GM03348 (cell line): ENCODE measurements at regions not wholly inside any gene's neighbourhood (a gene's known extent, or its start where the extent isn't known, plus 50 kb on each side); places are given as distances from the start of the nearest gene placed in this dataset.

Experiments used
- DNase-seq: peaks from one replicate; pipeline ENCODE4 v3.0.0; 2012; ENCODE audit warnings: low spot score

GRCh38 chr1:30638086-30638485 is 85.3 kb downstream of the MATN1 start:
- no peak for DNase-seq

GRCh38 chr1:30637183-30637980 is 86.0 kb downstream of the MATN1 start:
- DNase-seq: no peak

GRCh38 chr1:30636621-30637020 is 86.8 kb downstream of the MATN1 start:
- no peak for DNase-seq

DNA sequence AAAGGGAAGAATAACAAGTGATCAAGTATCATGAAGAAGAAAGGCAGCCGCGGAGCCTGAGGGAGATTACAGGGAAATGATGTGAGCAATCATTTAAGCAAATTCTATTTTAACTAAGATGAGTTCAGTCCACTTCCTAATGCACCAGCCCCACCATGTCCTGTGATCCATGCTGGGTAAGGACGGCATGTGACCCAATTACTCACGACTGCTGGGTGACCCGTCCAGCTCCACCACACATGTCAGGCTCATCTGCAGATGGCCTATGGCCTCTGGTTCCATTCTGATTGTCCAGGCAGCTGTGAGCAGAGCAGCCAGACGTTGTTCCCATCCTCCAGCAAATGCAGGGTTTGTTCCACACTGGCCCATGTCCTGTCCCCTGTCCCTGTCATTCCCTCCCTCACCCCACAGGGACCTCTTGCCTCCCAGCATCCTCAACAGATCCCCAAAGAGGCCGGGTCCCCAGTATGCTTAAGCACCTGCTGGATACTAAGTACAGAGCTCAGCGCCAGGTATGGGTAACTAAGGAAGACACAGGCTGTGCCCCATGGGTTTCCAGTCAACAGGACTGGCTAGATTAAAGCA is 87.9 kb downstream of the MATN1 start:
- no peak for DNase-seq

- DNase-seq: no peak
These were observed 88.9 kb downstream of the MATN1 start for GRCh38 chr1:30634507-30634906.

GRCh38 chr1:30633294-30633693 is 90.1 kb downstream of the MATN1 start:
- no peak for DNase-seq

GRCh38 chr1:30632481-30632880 is 90.9 kb downstream of the MATN1 start:
- DNase-seq: no peak

DNA sequence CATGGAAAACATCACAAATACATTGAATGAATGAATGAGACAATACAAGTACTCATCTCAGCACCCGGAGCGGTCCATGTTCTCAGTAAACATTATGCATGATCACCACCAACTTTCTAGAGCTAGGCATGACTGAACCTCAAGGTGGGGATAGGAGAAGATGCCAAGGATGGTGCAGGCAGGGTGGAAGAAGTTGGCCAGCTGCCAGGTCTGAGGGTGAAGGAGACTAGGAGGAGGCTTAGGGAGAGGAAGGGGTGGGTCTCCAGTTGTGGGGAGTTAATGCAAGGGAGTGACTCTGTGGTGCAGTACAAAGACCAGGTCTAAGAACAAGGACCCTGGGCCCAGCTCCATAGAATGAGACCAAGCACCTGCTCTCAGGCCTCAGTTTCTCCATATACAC is 91.7 kb downstream of the MATN1 start:
- no peak for DNase-seq

DNA sequence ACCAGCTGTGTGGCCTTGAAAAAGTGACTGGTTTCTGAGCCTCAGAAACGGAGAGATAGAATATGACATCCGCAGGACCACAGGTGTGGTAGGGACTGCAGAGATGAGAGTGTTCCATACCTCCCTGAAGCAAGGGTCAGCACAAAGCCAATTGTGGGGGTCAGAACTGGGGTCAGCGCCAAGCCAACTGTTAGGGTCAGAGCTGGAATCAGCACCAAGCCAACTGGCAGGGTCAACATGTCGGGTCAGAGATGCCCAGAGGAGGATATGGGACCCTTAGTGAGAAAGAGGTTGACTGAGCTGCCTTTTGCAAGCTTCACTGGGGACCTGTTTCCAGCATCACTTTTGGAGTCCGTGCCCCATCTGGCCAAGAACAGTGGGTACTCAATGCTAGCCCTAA is 93.9 kb downstream of the MATN1 start:
- DNase-seq: no peak

- no peak for DNase-seq
These were observed 95.4 kb downstream of the MATN1 start for GRCh38 chr1:30627994-30628393.

GRCh38 chr1:30627206-30627605 is 96.2 kb downstream of the MATN1 start:
- no peak for DNase-seq

GRCh38 chr1:30623431-30623830 is 100.0 kb downstream of the MATN1 start:
- no peak for DNase-seq

- DNase-seq: no peak
These were observed 103.8 kb downstream of the MATN1 start for GRCh38 chr1:30619619-30620018.

DNA sequence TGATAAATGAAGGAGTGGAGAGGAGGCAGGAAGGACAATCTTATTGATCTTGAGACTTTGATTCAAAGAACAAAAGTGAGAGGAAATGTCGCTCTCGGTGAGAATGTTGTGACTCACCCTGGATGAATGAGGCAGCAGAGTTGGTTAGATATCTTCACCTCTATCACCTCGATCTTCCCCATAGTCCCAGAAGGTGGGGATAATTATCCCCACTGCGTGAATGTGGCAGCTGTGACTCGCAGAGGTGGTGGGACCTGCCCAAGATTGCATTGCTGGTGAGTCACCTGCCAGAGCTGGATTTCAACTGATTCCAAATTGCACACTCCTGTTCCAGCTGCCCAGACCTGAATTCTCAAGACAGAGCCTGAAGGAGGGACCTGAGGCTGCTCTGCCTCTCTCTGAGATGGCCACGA is 105.0 kb downstream of the MATN1 start:
- DNase-seq: peak; percentile 35

GRCh38 chr1:30616759-30617158 is 106.6 kb downstream of the MATN1 start:
- DNase-seq: no peak

- DNase-seq: no peak
These were observed 107.4 kb downstream of the MATN1 start for GRCh38 chr1:30615816-30616590.

DNA sequence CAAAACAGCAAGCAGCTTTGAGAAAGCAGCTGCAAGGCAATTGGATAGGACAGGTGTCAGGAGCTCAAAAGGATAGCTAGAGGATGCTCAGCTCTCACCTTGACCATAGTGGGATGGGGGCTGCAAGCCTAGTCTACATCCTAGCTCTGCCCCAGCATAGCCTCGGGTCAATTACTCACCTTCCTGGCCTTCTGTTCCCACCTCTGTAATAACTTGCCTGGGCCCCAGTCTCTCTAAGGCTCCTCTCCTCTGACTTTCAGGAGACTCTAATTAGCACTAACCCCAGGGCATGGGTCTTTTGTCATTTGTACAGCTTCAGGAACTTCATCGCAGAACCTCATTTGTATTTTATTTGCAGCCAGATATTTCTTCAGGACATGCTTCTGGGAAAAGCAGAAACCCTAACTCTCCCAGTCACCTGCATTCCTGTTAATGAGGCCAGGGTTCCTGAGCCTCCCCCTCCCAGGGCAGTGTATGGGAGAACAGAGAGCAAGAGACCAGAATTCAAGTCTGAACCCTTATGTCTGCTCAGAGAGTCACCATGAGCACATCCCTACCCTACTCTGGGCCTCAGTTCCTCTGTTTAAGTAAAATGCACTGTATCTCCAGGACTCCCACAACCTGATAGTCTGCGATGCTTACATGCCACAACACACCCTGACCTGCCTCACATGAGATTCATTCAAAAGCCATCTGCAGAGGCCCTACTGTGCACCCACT is 108.1 kb downstream of the MATN1 start:
- no peak for DNase-seq

GRCh38 chr1:30613188-30613587 is 110.2 kb downstream of the MATN1 start:
- DNase-seq: peak; percentile 36

GRCh38 chr1:30612536-30613065 is 110.8 kb downstream of the MATN1 start:
- no peak for DNase-seq

DNA sequence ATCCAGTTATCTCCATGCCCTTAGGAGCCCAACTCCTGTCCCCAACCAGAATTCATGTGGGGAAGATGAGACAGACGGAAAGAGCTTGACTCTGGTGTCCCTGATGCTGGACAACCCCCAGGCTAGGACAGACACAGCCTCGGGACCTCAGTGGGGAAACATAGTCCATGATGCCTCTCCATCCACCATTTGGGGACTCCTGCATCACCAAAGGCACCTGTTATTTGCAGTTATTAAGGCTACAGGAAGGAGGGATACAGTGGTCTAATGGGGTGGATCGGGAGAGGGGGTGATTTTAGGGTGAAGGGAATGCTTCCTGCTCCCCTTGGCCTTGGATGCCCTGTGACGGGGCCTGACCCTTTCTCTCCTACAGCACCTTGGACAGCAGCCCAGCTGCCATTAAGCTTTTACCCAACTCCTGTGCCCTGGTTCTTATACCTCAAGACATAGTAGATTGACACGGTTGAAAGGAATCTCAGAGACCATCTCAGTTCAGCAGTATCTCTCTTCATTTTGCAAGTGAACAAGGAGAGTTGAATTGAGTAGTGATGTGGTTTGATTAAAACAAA is 111.6 kb downstream of the MATN1 start:
- no peak for DNase-seq

DNA sequence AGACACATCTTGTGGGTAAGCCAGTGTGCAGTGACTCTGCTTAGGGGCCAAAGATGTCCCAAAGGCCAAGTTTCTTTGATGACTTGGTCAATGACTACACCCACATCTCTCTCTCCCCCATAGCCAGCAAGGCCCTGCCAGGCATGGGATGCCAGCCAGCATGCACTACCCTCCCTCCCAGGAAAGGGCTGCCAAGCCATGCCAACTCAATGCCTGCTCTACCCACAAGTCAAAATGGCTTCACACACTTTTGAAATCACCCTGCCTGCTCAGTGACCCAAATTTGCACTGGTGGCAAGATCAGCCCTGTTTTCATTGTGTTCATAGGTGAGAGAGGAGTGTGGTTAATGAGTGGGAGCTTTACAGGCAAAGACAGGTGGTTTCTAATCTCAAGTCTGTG is 112.5 kb downstream of the MATN1 start:
- no peak for DNase-seq

DNA sequence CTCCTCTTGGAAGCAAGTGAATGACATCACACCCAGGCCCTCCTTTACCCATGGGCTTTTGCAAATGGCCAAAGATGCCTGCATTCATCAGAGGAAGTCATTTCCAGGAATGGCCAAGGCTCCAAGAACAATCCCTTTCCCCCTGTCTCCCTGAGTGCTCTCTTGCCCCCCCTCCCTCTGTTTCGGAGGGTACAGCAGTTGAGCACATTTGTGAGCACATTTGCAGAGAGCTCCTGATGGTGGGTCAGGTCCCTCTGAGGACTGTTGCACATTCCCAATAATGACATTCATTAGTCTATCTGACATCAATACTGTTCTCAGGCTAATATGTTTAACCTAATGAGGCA is 113.4 kb downstream of the MATN1 start:
- no peak for DNase-seq
